Uterus (tissue), 2 donors: ENCODE measurements at regions not wholly inside any gene's neighbourhood (a gene's known extent, or its start where the extent isn't known, plus 50 kb on each side); places are given as distances from the start of the nearest gene placed in this dataset.

Experiments
- POLR2A ChIP-seq, 2 donors: fragments of 450-650 bp; IDR thresholded peaks; one replicate each; pipeline ENCODE4 v1.6.1; 2016; ENCODE audit warnings: antibody characterized with exemption in 2 of 2, mild to moderate bottlenecking in 1 of 2, moderate library complexity in 1 of 2
- TF ChIP-seq, protein P1 (sequence below), 4 experiments: fragments of 200-600 bp in 2 of 4; fragments of 450-650 bp in 2 of 4; sonication (generic) in 2 of 4; IDR thresholded peaks; one replicate each; pipeline ENCODE4 v1.5.1; 2016 to 2019; ENCODE audit warnings: antibody characterized with exemption in 4 of 4, mild to moderate bottlenecking in 2 of 4, moderate library complexity in 1 of 4

DNA sequence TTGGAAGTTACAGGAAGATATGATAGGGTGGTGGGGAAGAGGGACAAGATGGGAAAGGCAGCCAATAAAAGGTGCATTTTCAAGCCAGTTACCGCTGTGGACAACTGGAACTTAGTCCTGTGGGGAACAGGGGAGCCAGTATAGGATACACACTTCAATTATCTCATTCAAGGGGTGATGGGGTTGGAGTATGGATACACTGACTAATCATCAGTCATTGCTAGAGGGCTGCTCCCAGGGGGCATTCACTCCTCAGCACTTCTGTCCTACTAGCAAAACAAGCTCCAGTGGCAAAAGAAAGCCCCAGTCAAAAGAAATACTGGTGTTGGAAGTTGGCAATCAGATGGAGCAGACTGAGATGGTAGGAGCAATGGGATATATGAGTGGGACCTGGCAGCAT lies 183.4 kb upstream of the GADL1 start:
- TF ChIP-seq, protein P1, sequence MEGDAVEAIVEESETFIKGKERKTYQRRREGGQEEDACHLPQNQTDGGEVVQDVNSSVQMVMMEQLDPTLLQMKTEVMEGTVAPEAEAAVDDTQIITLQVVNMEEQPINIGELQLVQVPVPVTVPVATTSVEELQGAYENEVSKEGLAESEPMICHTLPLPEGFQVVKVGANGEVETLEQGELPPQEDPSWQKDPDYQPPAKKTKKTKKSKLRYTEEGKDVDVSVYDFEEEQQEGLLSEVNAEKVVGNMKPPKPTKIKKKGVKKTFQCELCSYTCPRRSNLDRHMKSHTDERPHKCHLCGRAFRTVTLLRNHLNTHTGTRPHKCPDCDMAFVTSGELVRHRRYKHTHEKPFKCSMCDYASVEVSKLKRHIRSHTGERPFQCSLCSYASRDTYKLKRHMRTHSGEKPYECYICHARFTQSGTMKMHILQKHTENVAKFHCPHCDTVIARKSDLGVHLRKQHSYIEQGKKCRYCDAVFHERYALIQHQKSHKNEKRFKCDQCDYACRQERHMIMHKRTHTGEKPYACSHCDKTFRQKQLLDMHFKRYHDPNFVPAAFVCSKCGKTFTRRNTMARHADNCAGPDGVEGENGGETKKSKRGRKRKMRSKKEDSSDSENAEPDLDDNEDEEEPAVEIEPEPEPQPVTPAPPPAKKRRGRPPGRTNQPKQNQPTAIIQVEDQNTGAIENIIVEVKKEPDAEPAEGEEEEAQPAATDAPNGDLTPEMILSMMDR (IDR thresholded peaks at IDR 0.05), result no peak
- no peak for TF ChIP-seq POLR2A (IDR thresholded peaks at IDR 0.05)
